ENCODE measurements at regions not wholly inside any gene's neighbourhood (a gene's known extent, or its start where the extent isn't known, plus 50 kb on each side); places are given as distances from the start of the nearest gene placed in this dataset.
"Not testable (repeated sequence)": the region's sequence is repeated elsewhere in the genome, so short reads cannot be mapped to it uniquely, and the experiment has no call there.

GRCh38 chr9:106023455-106023854 is 329.1 kb downstream of the TMEM38B start:
- Histone ChIP-seq H2AFZ (ENCODE audit: low read depth, low read length) (no peak overlapping the region), H3K9ac (replicated peaks; ENCODE audit: extremely low read depth, insufficient read depth, low read length) (no peak overlapping the region), H3K36me3 (ENCODE audit: control insufficient read depth in 2 of 2, extremely low read depth in 1 of 2, insufficient read depth in 2 of 2, low read length in 2 of 2) (no peaks in the 10 kb centered on the region), H4K20me1 (replicated peaks; ENCODE audit: control insufficient read depth, extremely low read depth, insufficient read depth, low read length) (no peaks in the 10 kb centered on the region), H3K4me3 (replicated peaks in 1 of 3; ENCODE audit: insufficient read depth in 1 of 3, low read depth in 1 of 3, low read length in 3 of 3) (no peak overlapping the region), H3K27me3 (ENCODE audit: control insufficient read depth in 2 of 2, insufficient read depth in 2 of 2, low read length in 2 of 2) (no peaks in the 10 kb centered on the region), H3K4me2 (ENCODE audit: insufficient read depth, low read length) (no peak overlapping the region), H3K9me3 (replicated peaks; ENCODE audit: control insufficient read depth, insufficient read depth, low read length) (peaks cover 2% of the 10 kb centered on the region), H3K9me1 (replicated peaks; ENCODE audit: control insufficient read depth, extremely low read depth, insufficient read depth, low read length) (no peaks in the 10 kb centered on the region), H3K27ac (ENCODE audit: insufficient read depth, low read depth, low read length) (no peak overlapping the region), H3K79me2 (ENCODE audit: control insufficient read depth, insufficient read depth, low read length) (no peaks in the 10 kb centered on the region), H3K4me1 (ENCODE audit: control insufficient read depth, extremely low read depth, insufficient read depth, low read length) (no peaks in the 10 kb centered on the region)
- ChIA-PET POLR2A (no interaction called here), CTCF (interaction anchor here (1.0 kb wide), 1 partner anchor 11 kb away, joined by 3 read pairs; no protein-coding TSS in a partner anchor)
- FAIRE-seq, result no peak
- no peak for TF ChIP-seq MAX (IDR thresholded peaks at IDR 0.05; ENCODE audit: insufficient read depth, insufficient read length)
- TF ChIP-seq EZH2 (IDR thresholded peaks at IDR 0.05; ENCODE audit: borderline replicate concordance, low read depth, low read length, severe bottlenecking), result no peak
- intact Hi-C loops (cut with micrococcal nuclease), result no loop called here
- dilution Hi-C loops (cut with MboI; ENCODE audit: extremely low pct_ligation_motif_present, low sequenced_read_pairs), result no loop called here
- BruUV-seq (replicated peaks), result no TSS peak
- DNase-seq (ENCODE audit: low read depth, low spot score), result no peak

- H3K27ac ChIP-seq (ENCODE audit: insufficient read depth, low read depth, low read length), result no peak overlapping the region
- intact Hi-C loops (cut with micrococcal nuclease) (no loop called here), dilution Hi-C loops (cut with MboI; ENCODE audit: extremely low pct_ligation_motif_present, low sequenced_read_pairs) (no loop called here)
- peaks cover 2% of the 10 kb centered on the region for H3K9me3 ChIP-seq (replicated peaks; ENCODE audit: control insufficient read depth, insufficient read depth, low read length)
- POLR2A ChIA-PET, result no interaction called here
- TF ChIP-seq GATA2 (IDR thresholded peaks at IDR 0.05; ENCODE audit: insufficient read depth, insufficient read length, low read depth, low read length) (no peak), EZH2 (IDR thresholded peaks at IDR 0.05; ENCODE audit: borderline replicate concordance, low read depth, low read length, severe bottlenecking) (no peak), CTCF (IDR thresholded peaks at IDR 0.05; ENCODE audit: extremely low read depth in 1 of 2, insufficient read depth in 1 of 2, low read depth in 1 of 2, low read length in 2 of 2) (no peak), MYC (IDR thresholded peaks at IDR 0.05; ENCODE audit: low read depth, low read length) (no peak), POLR2A (IDR thresholded peaks at IDR 0.05; ENCODE audit: low read depth, low read length) (no peak), MAX (IDR thresholded peaks at IDR 0.05; ENCODE audit: insufficient read depth, insufficient read length) (no peak), POLR2AphosphoS5 (IDR thresholded peaks at IDR 0.05; ENCODE audit: insufficient read depth, low read depth, low read length) (no peak)
- H3K27me3 ChIP-seq (ENCODE audit: control insufficient read depth in 2 of 2, insufficient read depth in 2 of 2, low read length in 2 of 2), result no peaks in the 10 kb centered on the region
- no peak overlapping the region for H3K4me3 ChIP-seq (replicated peaks in 1 of 3; ENCODE audit: insufficient read depth in 1 of 3, low read depth in 1 of 3, low read length in 3 of 3)
- H3K4me1 ChIP-seq (ENCODE audit: control insufficient read depth, extremely low read depth, insufficient read depth, low read length), result no peaks in the 10 kb centered on the region
- H3K36me3 ChIP-seq (ENCODE audit: control insufficient read depth in 2 of 2, extremely low read depth in 1 of 2, insufficient read depth in 2 of 2, low read length in 2 of 2), result no peaks in the 10 kb centered on the region
- no TSS peak for BruUV-seq (replicated peaks)
- no peaks in the 10 kb centered on the region for H3K79me2 ChIP-seq (ENCODE audit: control insufficient read depth, insufficient read depth, low read length)
- no peak overlapping the region for H3K9ac ChIP-seq (replicated peaks; ENCODE audit: extremely low read depth, insufficient read depth, low read length)
- FAIRE-seq (no peak), DNase-seq (ENCODE audit: low read depth, low spot score) (no peak)
- no peaks in the 10 kb centered on the region for H3K9me1 ChIP-seq (replicated peaks; ENCODE audit: control insufficient read depth, extremely low read depth, insufficient read depth, low read length)
- no peak overlapping the region for H3K4me2 ChIP-seq (ENCODE audit: insufficient read depth, low read length)
- H4K20me1 ChIP-seq (replicated peaks; ENCODE audit: control insufficient read depth, extremely low read depth, insufficient read depth, low read length), result no peaks in the 10 kb centered on the region
- no peak overlapping the region for H2AFZ ChIP-seq (ENCODE audit: low read depth, low read length)
- CTCF ChIA-PET, result no interaction called here
These were observed 331.1 kb downstream of the TMEM38B start for GRCh38 chr9:106025453-106025852.

- BruUV-seq (replicated peaks); intact Hi-C loops (cut with micrococcal nuclease); H3K9ac ChIP-seq (replicated peaks; ENCODE audit: extremely low read depth, insufficient read depth, low read length); H3K4me2 ChIP-seq (ENCODE audit: insufficient read depth, low read length); H3K9me3 ChIP-seq (replicated peaks; ENCODE audit: control insufficient read depth, insufficient read depth, low read length); H3K4me3 ChIP-seq (replicated peaks in 1 of 3; ENCODE audit: insufficient read depth in 1 of 3, low read depth in 1 of 3, low read length in 3 of 3); H3K9me1 ChIP-seq (replicated peaks; ENCODE audit: control insufficient read depth, extremely low read depth, insufficient read depth, low read length); H3K4me1 ChIP-seq (ENCODE audit: control insufficient read depth, extremely low read depth, insufficient read depth, low read length); H2AFZ ChIP-seq (ENCODE audit: low read depth, low read length); H3K79me2 ChIP-seq (ENCODE audit: control insufficient read depth, insufficient read depth, low read length); H3K36me3 ChIP-seq (ENCODE audit: control insufficient read depth in 2 of 2, extremely low read depth in 1 of 2, insufficient read depth in 2 of 2, low read length in 2 of 2); FAIRE-seq; POLR2A ChIA-PET; H3K27me3 ChIP-seq (ENCODE audit: control insufficient read depth in 2 of 2, insufficient read depth in 2 of 2, low read length in 2 of 2); CTCF ChIA-PET; H4K20me1 ChIP-seq (replicated peaks; ENCODE audit: control insufficient read depth, extremely low read depth, insufficient read depth, low read length); DNase-seq (ENCODE audit: low read depth, low spot score); dilution Hi-C loops (cut with MboI; ENCODE audit: extremely low pct_ligation_motif_present, low sequenced_read_pairs); H3K27ac ChIP-seq (ENCODE audit: insufficient read depth, low read depth, low read length): not testable (repeated sequence)
These were observed 335.8 kb downstream of the TMEM38B start for GRCh38 chr9:106030146-106030545.
